ENCODE measurements at regions not wholly inside any gene's neighbourhood (a gene's known extent, or its start where the extent isn't known, plus 50 kb on each side); places are given as distances from the start of the nearest gene placed in this dataset.
A peak's percentile ranks its signal among the peaks of the same experiment; 100 is the strongest.

DNA sequence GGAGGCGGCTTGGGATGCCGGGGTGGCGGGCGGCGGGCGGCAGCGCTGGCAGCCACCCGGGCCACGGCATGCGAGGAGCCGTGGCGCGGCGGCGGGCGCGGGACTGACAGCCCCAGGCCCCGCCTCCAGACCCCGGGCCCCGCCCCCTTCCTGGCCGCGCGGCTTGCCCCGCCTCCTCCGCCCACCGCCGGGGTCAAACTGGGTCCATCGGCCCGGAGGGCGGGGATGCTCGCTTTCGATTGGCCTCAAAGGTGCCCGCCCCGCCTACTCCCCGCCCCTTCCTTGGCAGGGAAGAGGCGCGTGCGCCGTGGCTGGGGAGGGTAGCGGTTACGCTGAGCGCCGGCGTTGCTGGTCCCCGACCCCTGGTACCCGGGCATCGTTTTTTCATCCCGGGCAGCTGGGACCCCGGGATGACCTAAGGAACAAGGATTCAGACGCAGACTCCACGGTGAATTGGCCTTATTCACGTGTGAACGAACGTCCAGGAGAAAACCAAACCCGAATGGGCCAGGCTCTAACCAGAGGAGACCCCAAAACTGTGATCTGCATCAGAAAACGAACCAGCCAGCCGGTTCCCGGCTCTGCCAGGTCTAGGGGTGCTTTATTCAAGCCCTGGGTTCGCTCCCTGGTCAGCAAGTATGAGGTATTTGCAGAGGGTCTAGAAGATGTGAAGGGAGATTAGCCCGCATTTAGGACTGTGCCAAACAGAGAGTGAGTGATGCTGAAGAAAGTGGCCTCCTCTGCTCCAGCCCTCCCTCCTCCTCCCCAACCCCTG, 117.2 kb upstream of the GUCA2B start:
- DNase-seq (ENCODE audit: low read depth) = peak; percentile 88
- H3K4me3 ChIP-seq (ENCODE audit: low read length) = peak overlapping the region; percentile 84
- TF ChIP-seq, protein P1, sequence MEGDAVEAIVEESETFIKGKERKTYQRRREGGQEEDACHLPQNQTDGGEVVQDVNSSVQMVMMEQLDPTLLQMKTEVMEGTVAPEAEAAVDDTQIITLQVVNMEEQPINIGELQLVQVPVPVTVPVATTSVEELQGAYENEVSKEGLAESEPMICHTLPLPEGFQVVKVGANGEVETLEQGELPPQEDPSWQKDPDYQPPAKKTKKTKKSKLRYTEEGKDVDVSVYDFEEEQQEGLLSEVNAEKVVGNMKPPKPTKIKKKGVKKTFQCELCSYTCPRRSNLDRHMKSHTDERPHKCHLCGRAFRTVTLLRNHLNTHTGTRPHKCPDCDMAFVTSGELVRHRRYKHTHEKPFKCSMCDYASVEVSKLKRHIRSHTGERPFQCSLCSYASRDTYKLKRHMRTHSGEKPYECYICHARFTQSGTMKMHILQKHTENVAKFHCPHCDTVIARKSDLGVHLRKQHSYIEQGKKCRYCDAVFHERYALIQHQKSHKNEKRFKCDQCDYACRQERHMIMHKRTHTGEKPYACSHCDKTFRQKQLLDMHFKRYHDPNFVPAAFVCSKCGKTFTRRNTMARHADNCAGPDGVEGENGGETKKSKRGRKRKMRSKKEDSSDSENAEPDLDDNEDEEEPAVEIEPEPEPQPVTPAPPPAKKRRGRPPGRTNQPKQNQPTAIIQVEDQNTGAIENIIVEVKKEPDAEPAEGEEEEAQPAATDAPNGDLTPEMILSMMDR (conservative IDR thresholded peaks at IDR 0.05; ENCODE audit: low read length) = no peak

DNA sequence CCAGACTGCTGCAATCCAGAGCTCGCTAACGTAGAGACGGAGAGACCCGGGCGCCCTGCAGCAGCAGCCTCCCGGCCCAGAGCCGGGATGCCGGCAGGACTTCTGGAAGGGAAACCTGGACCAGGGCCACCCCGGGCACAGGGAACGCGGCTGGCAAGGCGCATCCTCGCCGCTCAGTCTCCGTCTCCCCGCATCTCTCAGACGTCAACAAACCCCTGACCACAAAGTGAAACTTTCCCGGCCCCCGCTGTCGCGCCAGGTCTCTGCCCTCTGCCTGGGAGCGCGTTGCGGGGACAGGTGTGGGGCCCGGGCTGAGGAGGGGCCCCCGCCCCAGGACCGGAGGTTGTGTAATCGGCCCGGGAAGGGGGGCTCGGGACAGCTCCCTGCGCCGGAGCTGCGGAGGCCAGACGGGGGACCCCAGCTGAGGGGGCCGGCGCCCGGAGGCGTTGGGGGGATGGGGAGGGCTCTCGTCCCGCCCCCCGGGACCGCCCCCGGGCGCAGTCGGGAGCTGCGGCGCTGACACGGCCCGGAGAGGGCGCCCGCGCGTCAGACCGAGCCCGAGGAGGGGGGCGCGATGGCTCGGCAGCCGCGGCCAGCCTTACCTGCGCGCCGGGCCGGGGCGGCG, 116.6 kb upstream of the HIVEP3 start:
- TF ChIP-seq, protein P1 (conservative IDR thresholded peaks at IDR 0.05; ENCODE audit: low read length) = no peak
- peak; percentile 47 for DNase-seq (ENCODE audit: low read depth)

DNA sequence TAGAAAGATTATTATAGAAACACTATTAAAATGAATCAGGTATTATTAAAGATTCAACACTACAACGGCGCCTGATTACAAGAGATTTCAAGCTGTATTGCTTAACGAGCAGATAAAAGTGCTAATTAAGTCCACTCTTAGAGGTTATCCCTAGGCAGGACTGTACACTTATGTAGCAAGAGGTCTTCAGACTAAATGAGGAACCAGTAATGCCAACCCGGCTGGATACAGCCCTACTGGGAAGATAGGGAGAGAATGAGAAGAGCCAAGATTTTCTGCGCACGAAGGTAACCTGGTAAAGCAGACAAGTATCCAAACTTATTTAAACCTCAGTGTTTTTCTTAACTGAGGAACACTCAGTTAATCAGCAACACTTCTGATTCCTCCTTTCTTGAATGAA, 115.7 kb upstream of the HIVEP3 start:
- TF ChIP-seq, protein P1 (conservative IDR thresholded peaks at IDR 0.05; ENCODE audit: low read length) = no peak
- peak overlapping the region; percentile 84; the same call in 1 of the 2 replicates for H3K4me3 ChIP-seq (ENCODE audit: low read length)
- no peak for DNase-seq (ENCODE audit: low read depth)

More for the DNA sequence above, 116.6 kb upstream of the HIVEP3 start:
- H3K4me3 ChIP-seq (ENCODE audit: low read length) = peak overlapping the region; percentile 84

DNA sequence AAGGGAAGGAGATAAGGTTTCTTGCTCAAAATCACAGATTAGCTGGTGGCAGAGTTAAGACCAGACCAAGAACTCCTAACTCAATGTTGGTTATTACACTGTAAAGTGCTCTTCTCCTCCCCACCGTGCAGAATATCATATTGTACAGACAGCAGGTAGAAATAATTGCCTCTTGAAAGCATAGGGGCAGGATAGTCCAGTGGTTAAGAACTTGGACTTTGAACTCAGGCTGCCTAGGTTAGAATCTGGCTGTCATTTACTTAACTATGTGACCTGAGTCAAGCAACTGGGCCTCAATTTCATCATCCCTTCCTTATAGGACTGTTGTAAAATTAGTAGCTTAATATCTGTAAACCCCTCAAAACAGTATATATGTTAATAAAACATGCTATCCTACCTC, 114.9 kb upstream of the HIVEP3 start:
- TF ChIP-seq, protein P1 (conservative IDR thresholded peaks at IDR 0.05; ENCODE audit: low read length) = no peak
- H3K4me3 ChIP-seq (ENCODE audit: low read length) = no peak overlapping the region
- DNase-seq (ENCODE audit: low read depth) = no peak

DNA sequence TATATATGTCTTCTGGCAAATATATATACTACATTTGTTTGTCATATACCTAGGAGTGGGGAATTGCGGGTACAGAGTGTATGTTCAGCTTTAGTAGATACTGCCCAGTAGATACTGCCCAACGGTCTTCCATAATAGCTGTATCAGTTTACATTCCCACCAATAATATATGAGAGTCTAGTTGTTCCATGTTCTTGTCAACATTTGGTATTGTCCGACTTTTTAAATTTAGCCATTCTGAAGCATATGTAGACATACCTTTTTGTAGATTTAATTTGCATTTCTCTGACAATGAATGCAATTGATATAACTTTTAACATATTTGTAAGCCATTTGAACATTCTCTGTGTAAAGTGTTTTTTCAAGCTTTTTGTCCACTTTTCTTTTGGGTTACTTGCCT, 99.0 kb upstream of the HIVEP3 start:
- DNase-seq (ENCODE audit: low read depth) = no peak
- no peak overlapping the region for H3K4me3 ChIP-seq (ENCODE audit: low read length)
- TF ChIP-seq, protein P1 (conservative IDR thresholded peaks at IDR 0.05; ENCODE audit: low read length) = no peak

DNA sequence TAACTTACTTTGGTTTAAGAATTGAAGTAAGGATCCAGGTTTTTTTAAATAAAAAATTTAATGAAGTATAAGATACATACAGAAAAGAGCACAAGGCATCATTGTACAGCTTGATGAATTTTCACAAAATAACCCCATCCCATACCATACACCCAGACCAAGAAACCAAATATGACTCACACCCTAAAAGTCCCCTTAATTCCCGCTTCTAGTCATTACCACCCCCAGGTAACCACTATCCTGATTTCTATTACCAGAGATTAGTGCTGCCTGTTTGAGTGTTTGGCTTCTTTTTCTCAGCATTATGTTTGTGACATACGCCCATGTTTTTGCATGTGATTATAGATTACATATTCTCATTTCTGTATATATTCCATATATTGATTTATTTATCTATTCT, 98.5 kb upstream of the HIVEP3 start:
- TF ChIP-seq, protein P1 (conservative IDR thresholded peaks at IDR 0.05; ENCODE audit: low read length) = no peak
- no peak for DNase-seq (ENCODE audit: low read depth)
- H3K4me3 ChIP-seq (ENCODE audit: low read length) = no peak overlapping the region

DNA sequence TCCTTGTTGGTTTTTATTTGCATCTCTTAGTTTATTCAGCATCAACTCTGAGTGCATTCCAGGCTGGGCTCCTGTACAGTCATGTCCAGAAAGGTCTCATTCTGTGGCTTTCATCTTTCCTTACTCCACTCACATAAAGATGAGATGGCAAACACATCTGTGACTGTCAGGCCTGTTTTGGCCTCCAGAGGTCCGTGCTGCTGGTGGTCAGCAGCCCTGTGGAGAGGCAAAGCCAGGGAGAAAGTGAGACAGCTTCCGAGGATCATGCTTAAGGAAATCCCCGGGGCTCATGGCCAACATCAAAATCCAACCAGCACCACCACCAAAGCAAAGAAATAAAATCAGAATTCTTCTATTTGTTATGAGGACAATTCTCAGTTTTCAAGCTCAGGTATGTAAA, 96.1 kb upstream of the HIVEP3 start:
- TF ChIP-seq, protein P1 (conservative IDR thresholded peaks at IDR 0.05; ENCODE audit: low read length) = no peak
- DNase-seq (ENCODE audit: low read depth) = no peak
- H3K4me3 ChIP-seq (ENCODE audit: low read length) = no peak overlapping the region

Data from AG10803 (cell line).